HuH-7.5 (cell line): ENCODE measurements at regions not wholly inside any gene's neighbourhood (a gene's known extent, or its start where the extent isn't known, plus 50 kb on each side); places are given as distances from the start of the nearest gene placed in this dataset.
A peak's percentile ranks its signal among the peaks of the same experiment; 100 is the strongest.
"Not testable (repeated sequence)": the region's sequence is repeated elsewhere in the genome, so short reads cannot be mapped to it uniquely, and the experiment has no call there.

ENCODE experiments used
- DNase-seq: peaks from one replicate; pipeline ENCODE4 v3.0.0; 2011; ENCODE audit warnings: low spot score

GRCh38 chr11:33971530-33971929 lies 79.7 kb upstream of the LMO2 start:
- DNase-seq, result not testable (repeated sequence)

GRCh38 chr11:33970984-33971466 lies 79.1 kb upstream of the LMO2 start:
- peak; percentile 31 for DNase-seq

- DNase-seq, result no peak
Measured at GRCh38 chr11:33967451-33967850, 75.6 kb upstream of the LMO2 start.

- DNase-seq, result no peak
Measured at GRCh38 chr11:33965032-33965431, 73.2 kb upstream of the LMO2 start.

GRCh38 chr11:33959855-33960400 lies 68.1 kb upstream of the LMO2 start:
- no peak for DNase-seq

GRCh38 chr11:33957304-33957917 lies 65.5 kb upstream of the LMO2 start:
- DNase-seq, result no peak

- no peak for DNase-seq
Measured at GRCh38 chr11:33956611-33957010, 64.7 kb upstream of the LMO2 start.

- no peak for DNase-seq
Measured at GRCh38 chr11:33953289-33953688, 61.4 kb upstream of the LMO2 start.

GRCh38 chr11:33952805-33953204 lies 60.9 kb upstream of the LMO2 start:
- no peak for DNase-seq

GRCh38 chr11:33949252-33949913 lies 57.5 kb upstream of the LMO2 start:
- DNase-seq, result no peak

GRCh38 chr11:33948494-33948893 lies 56.6 kb upstream of the LMO2 start:
- no peak for DNase-seq

GRCh38 chr11:33947918-33948317 lies 56.0 kb upstream of the LMO2 start:
- not testable (repeated sequence) for DNase-seq

- no peak for DNase-seq
Measured at GRCh38 chr11:33946930-33947329, 55.1 kb upstream of the LMO2 start.

- no peak for DNase-seq
Measured at GRCh38 chr11:33945481-33946268, 53.8 kb upstream of the LMO2 start.

- no peak for DNase-seq
Measured at GRCh38 chr11:33944693-33945424, 53.0 kb upstream of the LMO2 start.

- DNase-seq, result no peak
Measured at GRCh38 chr11:33944345-33944692, 52.4 kb upstream of the LMO2 start.

GRCh38 chr11:33942954-33943353 lies 51.1 kb upstream of the LMO2 start:
- no peak for DNase-seq

- DNase-seq, result no peak
Measured at GRCh38 chr11:33941637-33942160, 49.8 kb upstream of the LMO2 start.
